ENCODE measurements at regions not wholly inside any gene's neighbourhood (a gene's known extent, or its start where the extent isn't known, plus 50 kb on each side); places are given as distances from the start of the nearest gene placed in this dataset.

GRCh38 chr2:8059794-8060193 lies 622.1 kb upstream of the ID2 start:
- no peak for TF ChIP-seq CTCF (IDR thresholded peaks at IDR 0.05)
- TF ChIP-seq POLR2A (IDR thresholded peaks at IDR 0.05) = no peak

Data from adrenal gland (tissue), 5 donors.